ENCODE measurements at regions not wholly inside any gene's neighbourhood (a gene's known extent, or its start where the extent isn't known, plus 50 kb on each side); places are given as distances from the start of the nearest gene placed in this dataset.

GRCh38 chr12:127192391-127192790 lies 1074.6 kb upstream of the TMEM132C start:
- intact Hi-C loops (cut with micrococcal nuclease): no loop called here
- H4K20me1 ChIP-seq (ENCODE audit: low read length): no peaks in the 10 kb centered on the region
- ATAC-seq: no peak

GRCh38 chr12:127193341-127193740 lies 1073.6 kb upstream of the TMEM132C start:
- Histone ChIP-seq H3K4me1 (ENCODE audit: insufficient read depth, low read length) (peaks cover 7% of the 10 kb centered on the region), H3K4me3 (ENCODE audit: low read length) (no peak overlapping the region), H2AFZ (ENCODE audit: low read length) (no peak overlapping the region), H3K27ac (ENCODE audit: low read length) (no peak overlapping the region), H3K9me3 (ENCODE audit: low read length) (no peaks in the 10 kb centered on the region), H3K9me2 (replicated peaks; ENCODE audit: low read length) (no peaks in the 10 kb centered on the region), H3K4me2 (ENCODE audit: low read length) (no peak overlapping the region), H4K20me1 (ENCODE audit: low read length) (no peaks in the 10 kb centered on the region), H3K79me2 (ENCODE audit: low read length) (no peaks in the 10 kb centered on the region), H3F3A (ENCODE audit: low read length, unreplicated experiment) (no peaks in the 10 kb centered on the region), H3K36me3 (ENCODE audit: low read depth, low read length) (no peaks in the 10 kb centered on the region), H3K27me3 (ENCODE audit: low read length) (no peaks in the 10 kb centered on the region), H3K9ac (ENCODE audit: low read length) (no peak overlapping the region)
- ChIA-PET CTCF (no interaction called here), POLR2A (ENCODE audit: unreplicated experiment) (no interaction called here)
- no peak for DNase-seq
- intact Hi-C loops (cut with micrococcal nuclease): no loop called here
- TF ChIP-seq CTCF (conservative IDR thresholded peaks at IDR 0.05; ENCODE audit: low read depth, low read length) (no peak), EZH2phosphoT487 (IDR thresholded peaks at IDR 0.05; ENCODE audit: borderline replicate concordance, low read length) (no peak), EZH2 (IDR thresholded peaks at IDR 0.05; ENCODE audit: low read length, unreplicated experiment) (no peak)
- ATAC-seq: no peak
- BruUV-seq (replicated peaks): no TSS peak

More at GRCh38 chr12:127192391-127192790, 1074.6 kb upstream of the TMEM132C start:
- Histone ChIP-seq H3K27me3 (ENCODE audit: low read length) (no peaks in the 10 kb centered on the region), H3K79me2 (ENCODE audit: low read length) (no peaks in the 10 kb centered on the region), H3K9me2 (replicated peaks; ENCODE audit: low read length) (no peaks in the 10 kb centered on the region), H3K4me1 (ENCODE audit: insufficient read depth, low read length) (peaks cover 7% of the 10 kb centered on the region), H3K9me3 (ENCODE audit: low read length) (no peaks in the 10 kb centered on the region), H3K27ac (ENCODE audit: low read length) (no peak overlapping the region), H2AFZ (ENCODE audit: low read length) (no peak overlapping the region), H3K9ac (ENCODE audit: low read length) (no peak overlapping the region), H3K4me2 (ENCODE audit: low read length) (no peak overlapping the region), H3K4me3 (ENCODE audit: low read length) (no peak overlapping the region), H3F3A (ENCODE audit: low read length, unreplicated experiment) (no peaks in the 10 kb centered on the region), H3K36me3 (ENCODE audit: low read depth, low read length) (no peaks in the 10 kb centered on the region)
- TF ChIP-seq EZH2phosphoT487 (IDR thresholded peaks at IDR 0.05; ENCODE audit: borderline replicate concordance, low read length) (no peak), EZH2 (IDR thresholded peaks at IDR 0.05; ENCODE audit: low read length, unreplicated experiment) (no peak), CTCF (conservative IDR thresholded peaks at IDR 0.05; ENCODE audit: low read depth, low read length) (no peak)
- DNase-seq: no peak
- ChIA-PET CTCF (no interaction called here), POLR2A (ENCODE audit: unreplicated experiment) (no interaction called here)
- no TSS peak for BruUV-seq (replicated peaks)

- DNase-seq: no peak
- Histone ChIP-seq H3K27me3 (ENCODE audit: low read length) (no peaks in the 10 kb centered on the region), H3K9ac (ENCODE audit: low read length) (no peak overlapping the region), H3K9me3 (ENCODE audit: low read length) (no peaks in the 10 kb centered on the region), H2AFZ (ENCODE audit: low read length) (no peak overlapping the region), H3K4me3 (ENCODE audit: low read length) (no peak overlapping the region), H4K20me1 (ENCODE audit: low read length) (no peaks in the 10 kb centered on the region), H3K9me2 (replicated peaks; ENCODE audit: low read length) (no peaks in the 10 kb centered on the region), H3F3A (ENCODE audit: low read length, unreplicated experiment) (no peaks in the 10 kb centered on the region), H3K27ac (ENCODE audit: low read length) (no peak overlapping the region), H3K79me2 (ENCODE audit: low read length) (no peaks in the 10 kb centered on the region), H3K4me2 (ENCODE audit: low read length) (no peak overlapping the region), H3K4me1 (ENCODE audit: insufficient read depth, low read length) (peaks cover 7% of the 10 kb centered on the region), H3K36me3 (ENCODE audit: low read depth, low read length) (no peaks in the 10 kb centered on the region)
- BruUV-seq (replicated peaks): no TSS peak
- ATAC-seq: no peak
- ChIA-PET CTCF (no interaction called here), POLR2A (ENCODE audit: unreplicated experiment) (no interaction called here)
- no peak for TF ChIP-seq EZH2phosphoT487 (IDR thresholded peaks at IDR 0.05; ENCODE audit: borderline replicate concordance, low read length)
- TF ChIP-seq EZH2 (IDR thresholded peaks at IDR 0.05; ENCODE audit: low read length, unreplicated experiment): no peak
- TF ChIP-seq CTCF (conservative IDR thresholded peaks at IDR 0.05; ENCODE audit: low read depth, low read length): no peak
- intact Hi-C loops (cut with micrococcal nuclease): no loop called here
Measured at GRCh38 chr12:127194176-127194575, 1072.8 kb upstream of the TMEM132C start.

Data from PC-3 (cell line).